IPS DF 19.7 (cell line): ENCODE measurements at regions not wholly inside any gene's neighbourhood (a gene's known extent, or its start where the extent isn't known, plus 50 kb on each side); places are given as distances from the start of the nearest gene placed in this dataset.

Source experiments
- DNase-seq: peaks from one replicate; pipeline ENCODE4 v3.0.0-alpha.2; 2013; ENCODE audit warnings: low read depth, low spot score

DNA sequence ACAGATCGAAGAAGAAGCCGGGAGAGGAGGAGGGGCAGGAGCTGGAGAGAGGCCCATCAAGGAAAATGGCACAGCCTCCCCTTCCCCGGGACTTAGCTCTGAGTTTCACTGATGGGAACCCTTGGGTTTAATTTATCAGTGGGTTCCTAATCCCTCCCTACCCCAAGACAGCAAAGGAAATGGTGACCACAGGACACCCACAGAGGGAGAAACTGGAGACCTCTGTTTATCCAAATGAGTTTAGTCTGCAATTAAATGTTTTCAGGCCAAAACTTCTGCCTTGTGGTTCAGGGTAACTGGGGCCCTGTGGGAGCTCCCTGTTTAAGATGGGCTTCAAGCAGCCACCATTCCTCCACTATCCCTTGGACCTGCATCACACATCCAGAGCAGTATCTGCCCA is 190.8 kb upstream of the TOPAZ1 start:
- DNase-seq: no peak

DNA sequence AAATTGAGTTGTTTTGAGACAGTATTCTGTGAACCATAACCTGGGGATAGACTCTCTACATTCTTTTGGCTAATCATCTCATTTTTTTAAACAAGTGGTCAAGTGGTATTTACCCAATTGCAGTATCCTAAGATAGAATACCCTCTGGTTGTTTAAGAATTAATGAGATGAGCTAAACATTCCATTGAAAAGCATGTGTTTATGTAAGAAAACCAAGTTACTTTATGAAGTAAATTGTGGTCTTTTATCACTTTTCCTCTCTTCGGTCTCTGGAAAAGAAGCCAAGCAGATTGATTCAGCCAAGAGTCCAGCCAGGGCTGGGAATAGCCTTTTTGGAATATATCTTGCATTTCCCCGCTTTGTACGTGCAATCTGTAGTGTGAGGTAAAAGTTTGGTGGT is 185.7 kb upstream of the TOPAZ1 start:
- DNase-seq: no peak

DNA sequence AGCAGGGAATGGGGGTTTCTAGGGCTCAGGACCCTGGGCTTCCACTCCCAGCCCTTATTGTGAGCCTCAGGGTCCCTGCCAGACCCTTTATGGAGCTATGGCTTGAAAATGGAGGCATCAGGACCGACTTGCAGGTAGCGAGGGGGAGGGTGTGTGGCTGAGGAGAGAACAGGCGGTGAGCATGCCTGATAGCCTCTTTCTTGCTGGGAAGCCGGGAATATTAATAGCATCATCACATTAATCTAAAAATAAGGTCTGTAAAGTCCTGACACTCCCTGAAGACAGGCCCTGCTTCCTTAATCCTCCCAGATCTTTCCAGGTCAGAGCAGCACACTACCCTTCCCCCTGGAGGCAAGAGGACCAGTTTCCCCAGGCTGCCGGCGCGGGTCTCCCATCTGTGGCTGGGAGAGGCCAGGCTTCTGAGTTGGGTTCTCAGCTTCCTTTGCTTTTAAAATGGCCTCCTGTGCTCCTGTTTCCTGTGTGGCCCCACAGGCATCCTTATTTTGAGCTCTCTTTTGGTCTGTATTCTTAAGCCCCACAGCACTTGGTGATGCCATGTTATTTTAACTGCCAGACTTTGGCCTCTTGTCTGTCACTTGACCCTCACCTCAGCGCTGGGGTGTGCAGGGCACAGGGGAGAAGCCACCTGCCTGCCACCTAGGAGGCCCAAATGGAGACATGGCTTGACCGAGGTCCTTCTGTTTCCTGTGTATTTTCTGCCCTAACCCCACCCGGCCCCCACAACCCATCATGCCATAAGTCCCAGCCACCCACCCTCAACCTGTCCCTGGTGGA is 185.0 kb upstream of the TOPAZ1 start:
- no peak for DNase-seq

DNA sequence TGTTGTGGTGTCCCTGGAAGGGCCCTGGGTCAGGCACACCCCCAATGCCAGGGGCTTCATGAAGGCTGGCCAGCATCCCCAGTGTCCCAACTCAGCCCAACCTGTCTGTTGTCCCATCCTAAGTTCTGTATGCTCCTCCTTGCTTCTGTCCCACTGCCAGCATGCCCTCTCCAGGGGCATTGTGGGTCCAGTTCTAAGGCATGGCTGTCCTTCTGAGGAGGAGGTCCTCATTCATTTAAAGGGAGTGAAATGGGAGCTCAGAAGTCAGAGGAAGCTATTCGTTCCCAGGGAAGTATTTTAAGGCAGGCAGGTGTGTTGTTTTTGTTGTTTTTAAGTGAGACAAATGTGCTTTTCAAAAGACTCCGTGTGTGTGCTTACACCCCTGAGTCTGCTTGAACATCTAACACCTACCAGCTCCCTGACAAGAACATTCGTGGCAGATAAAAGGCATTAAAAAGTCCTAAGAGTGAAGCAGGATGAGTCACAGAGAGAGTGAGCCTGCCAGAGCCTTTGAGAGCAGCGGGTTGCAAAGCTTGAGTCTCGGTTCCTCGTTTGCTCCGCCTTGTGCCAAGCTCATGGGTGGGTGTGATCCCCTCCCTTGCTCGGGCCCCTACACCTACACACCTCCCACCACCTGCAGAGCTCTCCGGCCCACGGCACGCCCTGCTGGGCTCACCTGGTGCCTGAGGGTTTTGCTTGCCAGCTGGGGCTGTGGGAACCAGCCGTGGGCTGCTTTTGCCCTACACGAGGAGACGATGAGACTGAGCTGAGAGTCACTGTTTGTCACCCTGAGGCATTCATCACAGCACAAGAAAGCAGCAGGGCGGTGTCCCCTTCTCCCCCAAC is 183.4 kb upstream of the TOPAZ1 start:
- no peak for DNase-seq

DNA sequence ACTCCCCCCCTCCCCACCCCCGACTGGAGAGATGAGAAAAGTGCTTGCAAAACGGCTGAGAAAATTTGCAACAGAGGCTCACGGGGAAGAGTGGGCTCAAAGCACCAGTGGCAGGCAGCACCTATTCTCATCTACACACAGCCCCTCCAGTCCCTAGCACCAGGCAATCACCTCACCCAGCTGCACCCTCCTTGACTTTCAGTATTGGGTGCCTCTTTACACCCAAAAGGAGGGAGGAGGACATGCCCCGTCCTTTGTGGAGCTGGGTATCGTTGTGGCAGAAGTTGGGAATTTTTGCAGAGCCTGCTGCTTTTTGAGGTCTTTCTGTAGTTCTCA is 182.8 kb upstream of the TOPAZ1 start:
- no peak for DNase-seq

DNA sequence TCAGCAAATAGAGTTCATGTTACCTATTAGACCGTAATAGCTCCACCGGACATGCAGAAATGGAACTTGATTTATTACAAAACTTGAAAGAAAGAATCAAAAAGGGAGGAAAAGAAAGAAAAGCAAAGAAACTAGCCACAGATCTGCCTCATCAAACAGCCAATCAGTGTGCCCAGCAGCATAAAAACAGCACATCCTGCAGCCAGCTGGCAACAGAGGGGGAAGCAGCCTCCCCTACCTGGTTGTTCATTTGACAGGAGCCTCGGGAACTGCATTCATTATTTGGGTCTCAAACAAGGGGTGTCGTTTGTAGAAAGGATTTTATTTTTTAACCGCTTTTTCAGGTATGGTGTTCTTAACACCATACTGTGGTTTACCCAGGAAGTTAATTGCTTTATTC is 181.5 kb upstream of the TOPAZ1 start:
- no peak for DNase-seq

DNA sequence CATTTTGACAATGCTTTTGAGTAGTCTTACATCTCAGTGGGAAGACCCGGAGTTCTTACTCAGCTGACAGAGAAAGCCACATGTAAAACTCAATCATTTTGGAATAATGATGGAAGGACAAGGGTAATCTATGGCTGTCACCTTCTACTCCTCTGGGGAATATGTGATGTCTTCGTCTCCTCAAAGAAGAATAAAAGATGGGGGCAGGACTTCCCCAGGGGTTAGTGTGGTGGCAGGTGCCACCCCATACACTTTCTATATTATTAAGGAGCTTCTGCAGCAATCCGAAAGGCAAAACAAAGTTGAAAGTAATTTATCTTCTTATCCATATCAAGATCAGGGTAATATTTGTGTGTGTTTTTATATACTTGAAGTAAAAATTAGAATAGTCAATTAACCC is 180.4 kb upstream of the TOPAZ1 start:
- no peak for DNase-seq

DNA sequence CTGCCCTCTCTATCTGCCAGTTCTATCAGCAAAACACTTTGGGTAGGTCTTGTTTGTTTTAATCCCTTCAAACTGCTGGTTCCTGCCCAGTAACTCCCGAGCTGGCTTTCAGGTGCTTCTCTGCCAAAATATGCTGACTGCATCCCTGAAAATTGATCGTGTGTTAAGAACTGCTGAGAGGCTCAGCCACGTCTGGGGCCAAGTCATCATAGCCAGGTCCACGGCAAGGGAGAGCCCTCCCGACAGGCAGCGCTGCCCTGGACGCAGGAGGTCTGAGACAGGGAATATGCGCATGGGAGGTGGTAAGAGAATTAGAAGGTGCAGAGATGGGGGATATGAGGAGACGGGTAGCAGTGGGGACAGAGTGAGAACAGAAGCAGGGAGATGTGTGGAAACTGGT is 179.7 kb upstream of the TOPAZ1 start:
- DNase-seq: no peak

DNA sequence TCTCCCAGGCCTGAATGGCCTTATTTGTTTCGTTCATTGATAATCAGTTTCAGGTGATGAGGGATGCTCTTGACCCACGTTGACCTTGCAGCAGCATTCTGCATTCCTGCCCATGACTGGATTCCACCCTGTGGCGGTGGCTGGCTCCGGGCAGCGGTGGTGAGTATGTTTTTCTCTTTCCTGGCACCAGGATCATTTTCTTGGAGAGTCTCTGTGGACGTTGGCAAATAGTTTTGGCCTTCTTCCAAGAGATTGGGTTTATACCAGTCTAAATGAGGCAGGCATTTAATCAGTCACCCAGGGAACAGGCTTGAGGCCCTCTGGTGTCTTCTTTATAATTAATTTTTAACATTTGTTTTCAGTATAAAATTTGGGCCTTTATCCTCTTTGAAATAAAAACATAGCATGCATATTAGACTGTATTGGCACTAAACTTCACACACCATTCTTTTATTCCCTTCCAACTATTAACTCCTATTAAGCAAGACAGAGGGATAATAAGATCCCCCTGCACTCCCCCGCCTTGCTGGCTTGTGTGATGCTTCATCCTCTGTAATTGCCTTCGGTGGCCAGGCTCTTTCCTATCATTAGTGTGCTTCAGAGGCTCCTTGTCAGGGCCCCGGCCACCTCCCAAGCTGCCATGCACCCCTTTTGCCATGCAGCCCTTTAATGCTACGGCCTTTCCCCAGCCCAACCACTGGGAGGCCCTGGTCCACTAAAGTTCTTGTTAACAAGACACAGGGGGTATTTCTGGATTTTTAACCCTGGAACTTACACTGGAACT is 176.2 kb upstream of the TOPAZ1 start:
- no peak for DNase-seq

DNA sequence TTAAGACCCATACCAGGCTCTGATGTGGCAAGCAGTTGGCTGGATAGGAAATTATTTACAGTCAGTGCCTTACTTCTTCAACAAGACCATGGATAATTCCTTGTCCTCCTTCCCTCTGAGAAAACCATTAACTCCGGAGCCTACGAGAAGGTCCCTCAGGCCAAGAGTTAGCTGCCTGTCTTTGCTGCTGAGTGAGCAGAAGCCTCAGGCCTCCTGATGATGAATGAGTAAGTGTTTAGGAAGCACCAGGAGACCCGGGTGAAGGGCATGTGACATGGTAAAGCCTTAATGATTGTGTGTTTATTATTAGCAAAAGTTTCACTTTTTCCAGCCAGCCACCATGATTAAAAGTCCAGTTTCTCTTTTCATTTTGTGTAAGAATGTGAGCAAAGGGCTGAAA is 174.9 kb upstream of the TOPAZ1 start:
- no peak for DNase-seq

DNA sequence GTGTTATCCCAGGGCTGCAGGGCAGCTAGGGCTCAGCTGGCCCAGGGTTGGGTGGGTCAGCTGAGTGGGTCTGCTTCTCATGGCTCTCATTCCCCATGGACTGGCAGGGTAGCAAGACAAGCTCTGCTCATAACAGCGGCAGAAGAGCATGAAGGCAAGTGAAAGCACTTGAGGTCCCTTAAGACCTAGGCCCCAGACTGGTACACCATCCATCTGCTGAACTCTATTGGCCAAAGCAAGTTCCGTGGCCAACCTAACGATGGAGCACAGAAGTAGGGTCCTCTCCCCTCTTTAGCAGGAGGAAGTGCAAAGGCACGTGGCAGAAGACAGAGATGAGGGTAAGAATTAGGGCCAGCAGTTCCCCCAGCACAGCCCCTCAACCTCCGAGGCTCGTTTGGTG is 174.3 kb upstream of the TOPAZ1 start:
- no peak for DNase-seq

DNA sequence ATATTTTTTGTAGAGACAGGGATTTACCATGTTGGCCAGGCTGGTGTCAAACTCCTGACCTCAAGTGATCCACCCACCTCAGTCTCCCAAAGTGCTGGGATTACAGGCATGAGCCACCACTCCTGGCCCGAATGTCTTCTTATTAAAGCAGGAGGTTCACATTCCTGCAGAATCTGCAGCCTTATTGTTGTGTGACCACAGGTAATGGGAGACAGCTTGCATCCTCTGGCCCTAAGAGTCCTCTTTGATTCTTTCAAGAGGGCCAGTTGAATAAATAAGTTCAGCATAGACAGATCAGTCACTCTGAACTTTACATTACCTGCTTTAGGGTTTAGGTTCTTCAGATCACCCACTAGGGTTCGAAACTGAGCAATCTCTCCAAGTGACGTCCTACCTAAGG is 172.9 kb upstream of the TOPAZ1 start:
- no peak for DNase-seq

DNA sequence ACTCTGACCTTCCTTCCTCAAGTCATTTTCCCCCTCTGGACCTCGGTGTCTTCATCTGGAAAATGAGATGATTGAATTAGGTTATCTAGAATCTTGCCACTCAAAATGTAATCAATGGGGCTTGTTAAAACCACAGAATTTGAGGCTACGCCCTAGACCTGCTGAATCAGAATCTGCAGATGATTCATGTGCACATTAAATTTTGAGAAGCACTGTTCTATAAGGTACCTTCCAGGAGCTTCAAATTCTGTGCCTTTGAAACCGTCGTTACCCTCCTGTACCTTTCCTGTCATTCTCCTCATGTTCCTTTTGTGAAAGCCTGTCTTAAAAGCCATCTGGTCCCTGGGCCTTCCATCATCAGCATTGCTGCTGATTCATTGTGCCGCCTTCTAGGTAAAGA is 172.4 kb upstream of the TOPAZ1 start:
- no peak for DNase-seq

DNA sequence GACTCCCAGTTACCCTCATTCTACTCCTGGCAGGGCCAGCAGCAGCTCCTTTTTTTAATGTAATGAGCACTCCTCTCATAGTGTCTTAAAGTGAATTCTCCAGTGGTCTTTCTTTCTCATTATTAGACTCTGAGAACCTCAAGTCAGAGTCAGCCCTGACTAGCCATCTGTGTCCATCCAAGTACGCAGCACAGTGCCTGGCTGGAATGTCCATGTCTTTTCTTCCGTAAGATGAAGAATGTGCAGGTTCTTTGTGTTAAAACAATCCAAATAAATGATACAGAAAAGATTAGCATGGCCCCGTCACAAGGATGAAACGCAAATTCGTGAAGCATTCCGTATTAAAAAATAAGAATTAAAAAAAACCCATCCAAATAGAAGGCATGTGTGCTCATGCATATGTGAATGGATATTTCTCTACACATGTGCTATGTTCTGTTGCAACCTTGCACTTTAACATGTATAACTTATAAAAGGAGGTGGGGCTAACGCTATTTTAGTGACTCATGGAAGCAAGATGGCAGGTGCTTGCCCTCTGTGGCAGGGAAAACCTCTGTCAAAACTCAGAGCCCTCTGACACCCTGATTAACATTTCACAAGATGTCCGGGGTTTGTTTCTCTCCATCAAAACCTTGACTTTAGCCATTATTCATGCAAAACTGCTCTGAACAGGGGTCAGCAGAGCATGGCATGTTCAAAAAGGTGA is 170.7 kb upstream of the TOPAZ1 start:
- no peak for DNase-seq

DNA sequence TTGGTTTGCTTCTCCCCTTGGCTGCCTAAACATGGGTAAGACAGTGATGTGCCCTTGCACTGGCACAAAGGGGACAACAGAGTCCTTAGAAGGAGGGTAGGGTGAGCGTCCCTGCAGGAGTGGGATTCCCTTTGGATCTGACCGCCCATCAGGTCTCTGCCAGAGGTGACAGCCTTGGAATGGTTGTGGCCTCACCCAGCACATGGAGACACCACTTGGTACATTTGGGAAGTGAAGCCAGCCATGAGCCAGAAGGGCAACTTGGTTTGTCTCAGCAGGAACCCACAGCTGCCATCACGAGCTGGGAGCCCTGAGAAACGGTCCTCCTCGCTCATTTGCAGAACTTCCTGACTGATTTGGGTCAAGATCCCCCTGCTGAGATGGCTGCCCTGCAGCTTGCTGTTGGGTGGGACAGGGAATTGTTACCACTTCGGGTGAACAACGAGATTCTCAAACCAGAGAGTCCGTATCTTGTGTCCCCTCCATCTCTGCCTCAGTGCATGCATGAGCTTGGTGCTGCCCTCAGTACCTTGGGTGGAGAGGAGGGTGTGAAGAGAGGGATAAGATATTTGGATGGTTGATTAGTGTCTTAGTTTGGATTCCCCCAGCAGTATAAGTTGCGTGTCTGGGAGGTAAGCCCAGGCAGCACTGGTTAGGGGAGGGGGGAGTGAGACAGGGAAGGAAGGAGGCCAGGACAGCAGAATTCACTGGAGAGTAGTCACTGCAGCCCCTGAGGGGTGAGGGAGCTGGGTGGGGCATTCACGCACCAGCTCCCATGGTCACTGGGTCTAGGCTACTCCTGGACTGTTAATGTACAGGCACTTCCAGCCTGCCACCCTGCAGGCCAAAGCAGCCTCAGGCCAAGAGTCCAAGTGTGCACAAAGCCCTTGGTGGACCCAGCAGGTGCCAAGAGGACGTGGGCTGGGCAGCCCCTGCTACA is 168.8 kb upstream of the TOPAZ1 start:
- DNase-seq: no peak

DNA sequence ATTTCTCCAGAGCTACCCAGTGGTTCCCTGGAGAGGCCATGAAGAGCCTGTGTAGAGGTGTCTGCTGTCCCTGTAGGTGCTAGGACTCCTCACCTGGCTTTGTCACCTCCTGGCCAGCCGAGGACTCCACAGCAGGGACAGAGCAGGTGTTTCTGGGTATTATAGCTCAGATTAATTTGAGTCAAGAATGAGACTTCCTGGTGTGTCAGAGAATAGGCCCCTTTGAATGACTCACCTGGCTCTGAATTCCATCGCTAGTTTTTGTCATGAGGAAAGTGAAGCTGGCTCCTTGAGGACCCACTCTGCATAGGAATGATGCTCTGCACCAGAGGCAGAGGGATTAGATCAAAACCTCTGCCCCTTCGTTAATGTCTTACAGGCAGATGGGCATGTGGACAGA is 167.5 kb upstream of the TOPAZ1 start:
- DNase-seq: no peak

DNA sequence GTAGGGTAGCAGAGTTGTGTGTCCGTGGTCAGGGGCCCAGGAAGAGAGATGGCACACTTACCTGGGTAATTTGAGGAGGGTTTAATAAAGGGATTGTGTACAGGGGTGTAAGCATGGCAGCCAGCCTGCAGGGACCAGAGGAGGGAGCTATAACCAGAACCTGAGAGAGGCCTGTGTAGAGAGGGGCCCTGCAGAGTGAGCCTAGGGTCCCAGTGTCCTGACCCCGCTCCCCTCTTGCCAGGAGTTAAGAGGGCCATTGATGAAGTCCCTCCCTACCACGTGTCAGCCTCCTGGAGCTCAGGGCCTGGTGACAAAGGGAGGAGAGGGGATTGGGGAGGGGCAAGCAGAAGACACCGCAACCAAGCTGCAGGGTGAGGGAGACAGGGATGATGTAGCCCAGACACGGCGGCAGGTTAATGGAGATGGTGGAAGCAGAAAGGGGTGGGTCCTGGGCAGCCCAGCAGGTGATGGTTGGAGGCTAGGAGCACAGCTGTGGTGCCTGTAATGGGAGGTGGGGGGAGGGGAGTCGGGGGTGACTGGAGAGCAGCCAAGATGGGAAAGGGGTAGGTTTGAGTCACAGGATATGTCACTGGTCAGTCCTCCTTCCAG is 165.4 kb upstream of the TOPAZ1 start:
- no peak for DNase-seq

DNA sequence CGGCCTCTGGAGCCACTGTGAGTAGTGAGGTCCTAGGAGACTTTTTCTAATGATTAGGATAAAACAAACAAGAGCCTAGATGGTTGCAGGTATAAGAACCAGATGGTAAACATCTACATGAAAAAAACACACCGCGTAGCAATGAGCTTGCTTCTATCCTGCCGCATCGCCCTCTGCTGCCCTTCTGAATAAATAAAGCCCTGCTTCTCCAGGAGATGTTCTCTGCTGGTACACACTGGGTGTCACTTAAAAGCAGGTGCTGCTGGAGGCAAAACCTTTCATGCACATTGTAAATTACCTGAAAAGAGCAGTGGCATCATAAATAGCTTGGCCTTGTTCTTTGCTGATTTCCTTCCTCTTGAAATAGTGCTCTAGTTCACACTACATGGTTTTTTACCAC is 164.4 kb upstream of the TOPAZ1 start:
- DNase-seq: no peak

DNA sequence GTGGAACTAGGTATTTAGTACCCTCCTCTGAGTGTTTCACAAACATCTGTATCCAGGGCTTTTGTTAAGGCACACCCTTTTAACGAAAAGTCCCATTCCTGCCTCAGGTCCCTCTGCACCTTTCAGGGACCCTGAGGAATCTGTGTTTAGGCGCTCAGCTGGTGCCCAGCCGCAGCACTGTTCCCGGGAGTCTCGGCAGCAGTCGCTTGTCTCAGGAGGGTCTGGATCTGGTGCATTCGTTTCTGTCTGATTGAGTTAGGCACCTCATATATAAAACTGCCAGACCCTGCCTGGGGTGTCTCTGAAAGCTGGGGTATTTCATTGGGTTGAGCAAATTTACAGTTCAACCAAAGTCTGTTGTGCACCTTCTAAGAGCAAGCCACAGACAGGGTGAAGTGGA is 162.8 kb upstream of the TOPAZ1 start:
- no peak for DNase-seq

DNA sequence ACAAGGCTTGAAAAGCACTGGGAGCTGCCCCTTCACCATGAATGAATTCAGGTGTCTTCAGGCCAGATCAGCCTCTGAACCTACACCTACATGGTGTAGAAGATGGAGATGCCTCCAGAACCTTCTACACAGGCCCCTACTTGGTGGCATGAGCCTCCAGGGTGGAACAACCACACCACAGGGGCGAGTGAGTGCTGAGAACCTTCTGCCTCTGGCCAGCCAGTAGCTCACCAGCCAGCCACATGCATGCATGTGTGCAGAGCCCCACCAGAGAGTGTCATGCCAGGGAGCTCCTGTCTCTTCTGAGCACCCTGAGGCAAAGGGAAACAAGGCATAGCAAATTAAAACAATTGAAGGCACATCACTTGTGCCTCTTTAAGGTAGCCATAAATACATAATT is 161.8 kb upstream of the TOPAZ1 start:
- no peak for DNase-seq
